ENCODE measurements at regions not wholly inside any gene's neighbourhood (a gene's known extent, or its start where the extent isn't known, plus 50 kb on each side); places are given as distances from the start of the nearest gene placed in this dataset.

- no CpG with 5 or more reads among the region's 1 CpG for WGBS (ENCODE audit: extremely low coverage, insufficient read length, low lambda C conversion rate)
- H3K4ac ChIP-seq (ENCODE audit: low read depth, low read length): no peak overlapping the region
- no peak overlapping the region for H4K8ac ChIP-seq (replicated peaks; ENCODE audit: insufficient read length, low read depth, low read length)
- no peak overlapping the region for H2BK5ac ChIP-seq (ENCODE audit: insufficient read length, low read length)
- H3K27ac ChIP-seq (ENCODE audit: insufficient read length, low read depth, low read length): no peak overlapping the region
- Mint-ChIP-seq H3K9me3 (peaks cover 30 to 34% of the 10 kb centered on the region in 2 experiments), H3K27me3 (ENCODE audit: low read depth) (no peaks in the 10 kb centered on the region; the same call in 1 of the 2 replicates), H3K4me3 (no peak overlapping the region), H3K27ac (no peak overlapping the region), H3K4me1 (peaks cover 2 to 5% of the 10 kb centered on the region in 2 experiments), H3K36me3 (ENCODE audit: insufficient read depth in 1 of 3, low read depth in 3 of 3) (peaks cover 4 to 46% (median 13%) of the 10 kb centered on the region in 3 experiments; a peak in 5 of 7 replicates)
- no peak overlapping the region for H4K91ac ChIP-seq (ENCODE audit: insufficient read length, low read depth, low read length)
- H3K23ac ChIP-seq (ENCODE audit: insufficient read length, low read depth, low read length): no peak overlapping the region
- H2AK5ac ChIP-seq (ENCODE audit: insufficient read length, low read length): no peak overlapping the region
- H3K4me1 ChIP-seq (ENCODE audit: insufficient read depth, low read length): no peaks in the 10 kb centered on the region
- H3K9me3 ChIP-seq (ENCODE audit: control insufficient read depth, low read depth, low read length): no peaks in the 10 kb centered on the region
- no peak overlapping the region for H2AFZ ChIP-seq (ENCODE audit: low read length)
- no peak overlapping the region for H3T11ph ChIP-seq (ENCODE audit: low read length)
- no peak overlapping the region for H4K5ac ChIP-seq (ENCODE audit: insufficient read length, low read depth, low read length)
- no peaks in the 10 kb centered on the region for H3K79me1 ChIP-seq (ENCODE audit: insufficient read depth, low read depth, low read length, poor library complexity, severe bottlenecking)
- no peaks in the 10 kb centered on the region for H3K27me3 ChIP-seq (ENCODE audit: insufficient read depth, low read length)
- no peak overlapping the region for H3K18ac ChIP-seq (ENCODE audit: insufficient read length, low read depth, low read length)
- H3K14ac ChIP-seq (ENCODE audit: insufficient read depth, low read length): no peak overlapping the region
- no peak for TF ChIP-seq CTCF (conservative IDR thresholded peaks at IDR 0.05)
- H2BK20ac ChIP-seq (ENCODE audit: low read depth, low read length, poor library complexity, severe bottlenecking): no peak overlapping the region
- H2BK120ac ChIP-seq (ENCODE audit: low read depth, low read length, poor library complexity, severe bottlenecking): no peak overlapping the region
- no peak overlapping the region for H3K4me2 ChIP-seq (ENCODE audit: insufficient read depth, insufficient read length, low read length)
- H3K23me2 ChIP-seq (ENCODE audit: insufficient read length, low read depth, low read length, poor library complexity, severe bottlenecking): no peaks in the 10 kb centered on the region
- H3K56ac ChIP-seq (ENCODE audit: insufficient read length, low read depth, low read length): no peak overlapping the region
- no peak overlapping the region for H2BK15ac ChIP-seq (ENCODE audit: low read depth, low read length)
- H2BK12ac ChIP-seq (ENCODE audit: insufficient read length, low read depth, low read length): no peak overlapping the region
- H4K20me1 ChIP-seq (ENCODE audit: control insufficient read depth, insufficient read depth, insufficient read length): no peaks in the 10 kb centered on the region
- DNase-seq: no peak
- no peak overlapping the region for H3K9ac ChIP-seq (ENCODE audit: extremely low read depth, insufficient read length, low read length)
- no peaks in the 10 kb centered on the region for H3K79me2 ChIP-seq (ENCODE audit: insufficient read depth, low read length)
Measured at GRCh38 chr10:2462581-2462980, 604.8 kb upstream of the PFKP start.
